NCI-H1436 treated with DMSO at 0.1 percent for 48 hours (cell line): ENCODE measurements at regions not wholly inside any gene's neighbourhood (a gene's known extent, or its start where the extent isn't known, plus 50 kb on each side); places are given as distances from the start of the nearest gene placed in this dataset.

Source experiments
- DNase-seq: peaks from one replicate; lab custom pipeline; 2025; lab: John Stamatoyannopoulos, UW

- DNase-seq, result no peak
These were observed 52.1 kb upstream of the WWC1 start for GRCh38 chr5:168239325-168239724.
